Right lobe of liver (tissue), 4 donors: ENCODE measurements at regions not wholly inside any gene's neighbourhood (a gene's known extent, or its start where the extent isn't known, plus 50 kb on each side); places are given as distances from the start of the nearest gene placed in this dataset.

Source experiments
- POLR2A ChIP-seq: fragments of 450-650 bp; IDR thresholded peaks from one replicate; pipeline ENCODE4 v1.6.1; 2017; ENCODE audit warnings: antibody characterized with exemption, mild to moderate bottlenecking
- TF ChIP-seq, protein P1 (sequence below), 4 donors: fragments of 200-600 bp in 3 of 4; fragments of 450-650 bp in 1 of 4; IDR thresholded peaks; one replicate each; pipeline versions ENCODE4 v1.5.1 to v1.8.0; 2016 to 2022; ENCODE audit warnings: antibody characterized with exemption in 4 of 4, mild to moderate bottlenecking in 2 of 4
- donor health status: DM: no; HTN: no; CAD: no.
- donor health status: DM: no; HTN: no; CAD: no.
- donor health status: DM: no; HTN: yes; CAD: no.

DNA sequence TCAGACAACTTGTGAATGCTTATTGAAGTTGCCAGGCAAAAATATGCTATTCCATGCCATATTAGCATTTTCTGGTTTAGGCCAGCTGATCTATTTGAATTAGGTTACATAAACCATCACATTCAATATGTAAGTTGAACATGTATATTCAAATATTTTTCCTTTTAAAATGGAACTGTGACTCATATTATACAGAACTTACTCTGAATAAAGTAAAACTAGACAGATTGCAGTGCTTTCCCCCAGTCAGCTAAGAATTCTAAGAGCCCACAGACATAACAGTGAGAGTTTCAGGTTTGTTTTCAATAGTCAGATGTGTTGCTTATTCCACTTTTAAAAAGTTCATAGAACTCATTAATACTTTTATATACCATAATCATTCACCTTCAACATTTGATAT lies 119.8 kb downstream of the MGST1 start:
- no peak for TF ChIP-seq POLR2A
- TF ChIP-seq, protein P1, sequence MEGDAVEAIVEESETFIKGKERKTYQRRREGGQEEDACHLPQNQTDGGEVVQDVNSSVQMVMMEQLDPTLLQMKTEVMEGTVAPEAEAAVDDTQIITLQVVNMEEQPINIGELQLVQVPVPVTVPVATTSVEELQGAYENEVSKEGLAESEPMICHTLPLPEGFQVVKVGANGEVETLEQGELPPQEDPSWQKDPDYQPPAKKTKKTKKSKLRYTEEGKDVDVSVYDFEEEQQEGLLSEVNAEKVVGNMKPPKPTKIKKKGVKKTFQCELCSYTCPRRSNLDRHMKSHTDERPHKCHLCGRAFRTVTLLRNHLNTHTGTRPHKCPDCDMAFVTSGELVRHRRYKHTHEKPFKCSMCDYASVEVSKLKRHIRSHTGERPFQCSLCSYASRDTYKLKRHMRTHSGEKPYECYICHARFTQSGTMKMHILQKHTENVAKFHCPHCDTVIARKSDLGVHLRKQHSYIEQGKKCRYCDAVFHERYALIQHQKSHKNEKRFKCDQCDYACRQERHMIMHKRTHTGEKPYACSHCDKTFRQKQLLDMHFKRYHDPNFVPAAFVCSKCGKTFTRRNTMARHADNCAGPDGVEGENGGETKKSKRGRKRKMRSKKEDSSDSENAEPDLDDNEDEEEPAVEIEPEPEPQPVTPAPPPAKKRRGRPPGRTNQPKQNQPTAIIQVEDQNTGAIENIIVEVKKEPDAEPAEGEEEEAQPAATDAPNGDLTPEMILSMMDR (IDR thresholded peaks at IDR 0.05): no peak
